C4-2B (cell line): ENCODE measurements at regions not wholly inside any gene's neighbourhood (a gene's known extent, or its start where the extent isn't known, plus 50 kb on each side); places are given as distances from the start of the nearest gene placed in this dataset.

Source experiments
- H3K27ac ChIP-seq: fragments of 450-650 bp; 2 replicates; pipeline ENCODE4 v1.5.1; 2017
- ZFX ChIP-seq: fragments of 450-650 bp; IDR thresholded peaks from 2 replicates; pipeline ENCODE4 v1.6.1; 2017
- TF ChIP-seq, protein P1 (sequence below): fragments of 450-650 bp; conservative IDR thresholded peaks from 2 replicates; pipeline ENCODE4 v1.5.1; 2017; ENCODE audit warnings: mild to moderate bottlenecking

DNA sequence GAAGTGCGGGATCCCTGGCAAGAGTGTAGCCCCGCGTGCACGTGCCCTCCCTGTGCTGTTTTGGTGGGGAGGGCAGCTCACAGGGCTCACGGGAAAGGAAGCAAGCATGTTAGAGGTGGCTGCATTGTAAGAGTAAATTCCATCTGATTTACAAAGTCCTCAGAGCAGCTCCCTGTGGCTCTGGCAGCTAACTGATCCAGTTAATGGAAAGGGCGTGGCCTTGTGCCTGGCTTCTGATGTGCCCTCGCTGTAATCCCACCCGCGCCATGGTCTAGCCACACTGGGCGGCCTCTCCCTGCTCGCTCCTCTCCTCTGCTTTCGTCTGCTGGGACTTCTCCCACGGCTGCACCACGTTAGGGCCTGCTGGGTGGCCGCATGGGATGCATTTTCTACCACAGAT, 258.5 kb downstream of the FGF9 start:
- no peak for TF ChIP-seq ZFX
- TF ChIP-seq, protein P1, sequence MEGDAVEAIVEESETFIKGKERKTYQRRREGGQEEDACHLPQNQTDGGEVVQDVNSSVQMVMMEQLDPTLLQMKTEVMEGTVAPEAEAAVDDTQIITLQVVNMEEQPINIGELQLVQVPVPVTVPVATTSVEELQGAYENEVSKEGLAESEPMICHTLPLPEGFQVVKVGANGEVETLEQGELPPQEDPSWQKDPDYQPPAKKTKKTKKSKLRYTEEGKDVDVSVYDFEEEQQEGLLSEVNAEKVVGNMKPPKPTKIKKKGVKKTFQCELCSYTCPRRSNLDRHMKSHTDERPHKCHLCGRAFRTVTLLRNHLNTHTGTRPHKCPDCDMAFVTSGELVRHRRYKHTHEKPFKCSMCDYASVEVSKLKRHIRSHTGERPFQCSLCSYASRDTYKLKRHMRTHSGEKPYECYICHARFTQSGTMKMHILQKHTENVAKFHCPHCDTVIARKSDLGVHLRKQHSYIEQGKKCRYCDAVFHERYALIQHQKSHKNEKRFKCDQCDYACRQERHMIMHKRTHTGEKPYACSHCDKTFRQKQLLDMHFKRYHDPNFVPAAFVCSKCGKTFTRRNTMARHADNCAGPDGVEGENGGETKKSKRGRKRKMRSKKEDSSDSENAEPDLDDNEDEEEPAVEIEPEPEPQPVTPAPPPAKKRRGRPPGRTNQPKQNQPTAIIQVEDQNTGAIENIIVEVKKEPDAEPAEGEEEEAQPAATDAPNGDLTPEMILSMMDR: no peak
- no peak overlapping the region for H3K27ac ChIP-seq

GRCh38 chr13:21930536-21930935, 259.7 kb downstream of the FGF9 start:
- H3K27ac ChIP-seq: no peak overlapping the region
- TF ChIP-seq, protein P1: no peak
- no peak for TF ChIP-seq ZFX

- TF ChIP-seq, protein P1: no peak
- TF ChIP-seq ZFX: no peak
- H3K27ac ChIP-seq: no peak overlapping the region; the same call in 1 of the 2 replicates
Measured at GRCh38 chr13:21932578-21932977, 261.7 kb downstream of the FGF9 start.

DNA sequence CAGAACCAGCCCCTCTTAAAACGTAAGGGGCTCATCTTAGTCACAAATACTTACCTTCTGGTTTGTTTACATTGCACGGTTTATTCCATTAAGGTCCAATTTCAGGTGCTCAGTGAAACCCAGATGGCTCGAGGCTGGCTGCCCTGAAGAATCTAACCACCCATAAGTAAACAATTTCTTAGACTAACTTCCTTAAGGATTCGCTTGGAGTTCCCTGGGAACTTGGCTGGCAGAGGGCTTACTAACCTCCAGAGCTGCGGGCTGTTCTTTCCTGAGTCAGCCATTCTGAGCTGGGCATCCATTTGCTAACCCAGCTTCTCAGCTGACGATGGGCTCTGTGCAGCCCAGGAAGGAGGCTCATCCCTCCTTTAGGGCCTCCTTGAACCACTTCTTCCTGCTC, 262.1 kb downstream of the FGF9 start:
- peak overlapping the region; percentile 40 for H3K27ac ChIP-seq
- TF ChIP-seq, protein P1: no peak
- TF ChIP-seq ZFX: no peak

DNA sequence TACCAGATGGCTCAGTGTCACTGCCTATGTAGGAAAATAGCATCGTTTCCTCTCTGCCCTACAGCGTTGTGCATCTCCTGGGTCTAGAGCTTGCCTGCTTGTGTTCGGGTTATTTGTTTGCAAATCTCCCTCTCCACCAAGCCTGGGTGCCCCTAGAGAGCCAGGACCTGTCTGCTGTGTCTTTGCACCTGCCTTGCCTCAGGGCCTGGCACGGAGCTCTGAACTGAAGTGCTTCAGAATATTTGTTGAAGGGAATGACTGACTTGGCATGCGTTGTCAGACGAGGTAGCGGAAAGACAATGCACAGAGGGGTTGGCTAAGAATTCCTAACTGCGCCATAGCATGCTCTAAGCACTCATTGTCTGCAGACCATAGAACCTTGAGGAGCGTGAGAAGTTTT, 263.4 kb downstream of the FGF9 start:
- no peak for TF ChIP-seq ZFX
- TF ChIP-seq, protein P1: no peak
- H3K27ac ChIP-seq: no peak overlapping the region

DNA sequence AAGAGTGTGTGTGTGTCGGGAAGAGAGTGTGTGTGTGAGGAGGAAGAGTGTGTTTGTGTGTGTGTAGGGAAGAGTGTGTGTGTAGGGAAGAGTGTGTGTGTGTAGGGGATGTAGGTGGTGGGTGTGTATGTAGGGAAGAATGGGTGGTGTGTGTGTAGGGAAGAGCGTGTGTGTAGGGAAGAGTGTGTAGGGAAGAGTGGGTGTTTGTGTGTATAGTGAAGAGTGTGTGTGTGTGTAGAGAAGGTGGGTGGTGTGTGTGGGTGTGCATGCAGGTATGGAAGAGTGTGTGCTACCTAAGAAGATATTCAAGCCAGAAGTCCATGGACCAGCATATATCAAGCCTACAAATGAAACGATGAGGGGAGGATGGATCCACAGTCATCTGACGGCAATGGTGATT, 265.8 kb downstream of the FGF9 start:
- H3K27ac ChIP-seq: no peak overlapping the region
- TF ChIP-seq, protein P1: no peak
- no peak for TF ChIP-seq ZFX

GRCh38 chr13:21938168-21938567, 267.3 kb downstream of the FGF9 start:
- TF ChIP-seq ZFX: no peak
- TF ChIP-seq, protein P1: no peak

More at GRCh38 chr13:21938168-21938567, 267.3 kb downstream of the FGF9 start:
- no peak overlapping the region for H3K27ac ChIP-seq
